GM12873 (cell line): ENCODE measurements at regions not wholly inside any gene's neighbourhood (a gene's known extent, or its start where the extent isn't known, plus 50 kb on each side); places are given as distances from the start of the nearest gene placed in this dataset.

Source experiments
- CTCF ChIP-seq: IDR thresholded peaks from 2 replicates; pipeline ENCODE4 v1.5.1; 2012; ENCODE audit warnings: low read depth, mild to moderate bottlenecking, moderate library complexity, low read length, control low read depth; ENCODE audit not compliant: insufficient read depth; ENCODE audit errors: missing control alignments

GRCh38 chr3:162170581-162170980 lies 674.0 kb downstream of the OTOL1 start:
- TF ChIP-seq CTCF, result no peak

- no peak for TF ChIP-seq CTCF
Measured at GRCh38 chr3:162171970-162172369, 675.4 kb downstream of the OTOL1 start.

- no peak for TF ChIP-seq CTCF
Measured at GRCh38 chr3:162175145-162175544, 678.5 kb downstream of the OTOL1 start.

- TF ChIP-seq CTCF, result no peak
Measured at GRCh38 chr3:162175878-162176277, 679.3 kb downstream of the OTOL1 start.

GRCh38 chr3:162183440-162183839 lies 686.8 kb downstream of the OTOL1 start:
- TF ChIP-seq CTCF, result no peak

GRCh38 chr3:162192340-162193029 lies 695.9 kb downstream of the OTOL1 start:
- TF ChIP-seq CTCF, result no peak

GRCh38 chr3:162193148-162194095 lies 696.8 kb downstream of the OTOL1 start:
- TF ChIP-seq CTCF, result no peak
